HG03442 (cell line): ENCODE measurements at regions not wholly inside any gene's neighbourhood (a gene's known extent, or its start where the extent isn't known, plus 50 kb on each side); places are given as distances from the start of the nearest gene placed in this dataset.

Source experiments
- ATAC-seq: cut with Tn5 transposase; IDR thresholded peaks from one replicate; pipeline ENCODE4 v1.9.1; 2021; ENCODE audit warnings: mild to moderate bottlenecking, moderate library complexity; ENCODE audit not compliant: unreplicated experiment

- no peak for ATAC-seq
Observed at GRCh38 chr1:79325705-79326104, 319.2 kb upstream of the ADGRL4 start.

GRCh38 chr1:79325126-79325525 is 318.6 kb upstream of the ADGRL4 start:
- no peak for ATAC-seq

GRCh38 chr1:79323239-79324025 is 316.9 kb upstream of the ADGRL4 start:
- ATAC-seq: no peak

- no peak for ATAC-seq
Observed at GRCh38 chr1:79322511-79323027, 316.0 kb upstream of the ADGRL4 start.

GRCh38 chr1:79312438-79312837 is 305.9 kb upstream of the ADGRL4 start:
- ATAC-seq: no peak

GRCh38 chr1:79310609-79311008 is 304.1 kb upstream of the ADGRL4 start:
- ATAC-seq: no peak

GRCh38 chr1:79304131-79304530 is 297.6 kb upstream of the ADGRL4 start:
- no peak for ATAC-seq

- ATAC-seq: no peak
Observed at GRCh38 chr1:79303040-79303439, 296.5 kb upstream of the ADGRL4 start.

- no peak for ATAC-seq
Observed at GRCh38 chr1:79302380-79302930, 295.9 kb upstream of the ADGRL4 start.

- ATAC-seq: no peak
Observed at GRCh38 chr1:79295967-79296366, 289.4 kb upstream of the ADGRL4 start.

- ATAC-seq: no peak
Observed at GRCh38 chr1:79293611-79294010, 287.1 kb upstream of the ADGRL4 start.

- no peak for ATAC-seq
Observed at GRCh38 chr1:79290927-79291474, 284.5 kb upstream of the ADGRL4 start.

GRCh38 chr1:79287982-79288381 is 281.5 kb upstream of the ADGRL4 start:
- ATAC-seq: no peak

GRCh38 chr1:79285667-79286066 is 279.1 kb upstream of the ADGRL4 start:
- ATAC-seq: no peak

- no peak for ATAC-seq
Observed at GRCh38 chr1:79283451-79283850, 276.9 kb upstream of the ADGRL4 start.

- ATAC-seq: no peak
Observed at GRCh38 chr1:79281442-79281841, 274.9 kb upstream of the ADGRL4 start.

- no peak for ATAC-seq
Observed at GRCh38 chr1:79271759-79272158, 265.2 kb upstream of the ADGRL4 start.

GRCh38 chr1:79264975-79265818 is 258.7 kb upstream of the ADGRL4 start:
- no peak for ATAC-seq

- no peak for ATAC-seq
Observed at GRCh38 chr1:79264285-79264684, 257.8 kb upstream of the ADGRL4 start.

GRCh38 chr1:79262745-79263258 is 256.3 kb upstream of the ADGRL4 start:
- no peak for ATAC-seq
